HT1080 (cell line): ENCODE measurements at regions not wholly inside any gene's neighbourhood (a gene's known extent, or its start where the extent isn't known, plus 50 kb on each side); places are given as distances from the start of the nearest gene placed in this dataset.
A peak's percentile ranks its signal among the peaks of the same experiment; 100 is the strongest.
"Not testable (repeated sequence)": the region's sequence is repeated elsewhere in the genome, so short reads cannot be mapped to it uniquely, and the experiment has no call there.

ENCODE experiments used
- DNase-seq: peaks from one replicate; pipeline ENCODE4 v3.0.0-alpha.2; 2015; ENCODE audit warnings: low read depth

GRCh38 chr16:76800196-76800595 lies 390.8 kb upstream of the MON1B start:
- no peak for DNase-seq

- no peak for DNase-seq
Observed at GRCh38 chr16:76801357-76801756, 389.6 kb upstream of the MON1B start.

GRCh38 chr16:76816475-76816874 lies 374.5 kb upstream of the MON1B start:
- no peak for DNase-seq

GRCh38 chr16:76818606-76819181 lies 372.3 kb upstream of the MON1B start:
- DNase-seq: no peak

- DNase-seq: no peak
Observed at GRCh38 chr16:76819226-76819916, 371.6 kb upstream of the MON1B start.

GRCh38 chr16:76824221-76824620 lies 366.8 kb upstream of the MON1B start:
- DNase-seq: no peak

- no peak for DNase-seq
Observed at GRCh38 chr16:76824791-76825190, 366.2 kb upstream of the MON1B start.

GRCh38 chr16:76835339-76835738 lies 355.7 kb upstream of the MON1B start:
- DNase-seq: no peak

GRCh38 chr16:76835779-76836300 lies 355.1 kb upstream of the MON1B start:
- no peak for DNase-seq

GRCh38 chr16:76837872-76838271 lies 353.1 kb upstream of the MON1B start:
- DNase-seq: peak; percentile 1

GRCh38 chr16:76854234-76854633 lies 336.8 kb upstream of the MON1B start:
- DNase-seq: peak; percentile 35

- DNase-seq: no peak
Observed at GRCh38 chr16:76856112-76856511, 334.9 kb upstream of the MON1B start.

GRCh38 chr16:76857402-76857801 lies 333.6 kb upstream of the MON1B start:
- no peak for DNase-seq

- no peak for DNase-seq
Observed at GRCh38 chr16:76862901-76863300, 328.1 kb upstream of the MON1B start.

- no peak for DNase-seq
Observed at GRCh38 chr16:76866994-76867393, 324.0 kb upstream of the MON1B start.

- no peak for DNase-seq
Observed at GRCh38 chr16:76875898-76876297, 315.1 kb upstream of the MON1B start.

- DNase-seq: no peak
Observed at GRCh38 chr16:76879420-76879819, 311.6 kb upstream of the MON1B start.

- DNase-seq: not testable (repeated sequence)
Observed at GRCh38 chr16:76880523-76880922, 310.5 kb upstream of the MON1B start.

GRCh38 chr16:76882105-76882504 lies 308.9 kb upstream of the MON1B start:
- DNase-seq: no peak

GRCh38 chr16:76883076-76883475 lies 307.9 kb upstream of the MON1B start:
- DNase-seq: no peak

GRCh38 chr16:76885776-76886537 lies 305.0 kb upstream of the MON1B start:
- DNase-seq: no peak

GRCh38 chr16:76897816-76898215 lies 293.2 kb upstream of the MON1B start:
- DNase-seq: no peak
